CD4-positive, alpha-beta T cell (primary cell): ENCODE measurements at regions not wholly inside any gene's neighbourhood (a gene's known extent, or its start where the extent isn't known, plus 50 kb on each side); places are given as distances from the start of the nearest gene placed in this dataset.

ENCODE experiments used
- ATAC-seq: fragments of 200-7000 bp; cut with Tn5 transposase; one replicate; pipeline ENCODE4 v1.10.0; 2022; ENCODE audit warnings: mild to moderate bottlenecking; ENCODE audit not compliant: poor library complexity
- CTCF ChIA-PET: fragments of 350-600 bp; sonication (Branson Sonifier 250); formaldehyde crosslinking; loops from one replicate; lab custom pipeline; 2021; ENCODE audit warnings: antibody characterized with exemption, inconsistent platforms; lab: Charles Lee
- POLR2A ChIA-PET: fragments of 350-600 bp; sonication (Branson Sonifier 250); formaldehyde crosslinking; loops from one replicate; lab custom pipeline; 2021; ENCODE audit warnings: antibody characterized with exemption, inconsistent platforms; lab: Charles Lee
- DNase-seq, 14 experiments: peaks; one replicate each; pipeline ENCODE4 v3.0.0-alpha.2; 2013 to 2020; ENCODE audit warnings: mixed read lengths in 2 of 14
- H3K27ac ChIP-seq, 2 donors: one replicate each; pipeline versions ENCODE4 v1.5.1 to v1.7.0; 2013; ENCODE audit warnings: low read length in 2 of 2, low read depth in 1 of 2, mild to moderate bottlenecking in 1 of 2
- H3K27me3 ChIP-seq, 2 experiments: 1 replicate in 1 of 2; 2 replicates in 1 of 2; pipeline versions ENCODE4 v1.6.1 to v1.7.0; 2013; ENCODE audit warnings: low read length in 2 of 2, control low read depth in 1 of 2, mild to moderate bottlenecking in 1 of 2, moderate library complexity in 1 of 2; ENCODE audit not compliant: insufficient read depth in 2 of 2, control insufficient read depth in 1 of 2
- H3K36me3 ChIP-seq: one replicate; pipeline ENCODE4 v1.6.1; 2013; ENCODE audit warnings: low read length, control low read depth; ENCODE audit not compliant: insufficient read depth
- H3K4me1 ChIP-seq: one replicate; pipeline ENCODE4 v1.6.1; 2013; ENCODE audit warnings: low read length, control low read depth; ENCODE audit not compliant: insufficient read depth
- H3K4me3 ChIP-seq: one replicate; pipeline ENCODE4 v1.5.1; 2013; ENCODE audit warnings: mild to moderate bottlenecking, low read length, moderate library complexity
- H3K9me3 ChIP-seq, 2 experiments: 1 replicate in 1 of 2; 2 replicates in 1 of 2; pipeline versions ENCODE4 v1.6.1 to v1.7.0; 2013; ENCODE audit warnings: low read length in 2 of 2, mild to moderate bottlenecking in 2 of 2, control low read depth in 1 of 2, moderate library complexity in 1 of 2; ENCODE audit not compliant: control insufficient read depth in 1 of 2, insufficient read depth in 1 of 2
- H3K27ac Mint-ChIP-seq: one replicate; pipeline ENCODE4 v1.8.0; 2020; ENCODE audit warnings: mixed read lengths
- H3K27me3 Mint-ChIP-seq: one replicate; pipeline ENCODE4 v1.8.0; 2021; ENCODE audit warnings: mixed read lengths
- H3K36me3 Mint-ChIP-seq: one replicate; pipeline ENCODE4 v1.8.0; 2021; ENCODE audit warnings: low read depth, mixed read lengths
- H3K4me1 Mint-ChIP-seq: one replicate; pipeline ENCODE4 v1.8.0; 2021; ENCODE audit warnings: low read depth, mixed read lengths
- H3K4me3 Mint-ChIP-seq: one replicate; pipeline ENCODE4 v1.8.0; 2020; ENCODE audit warnings: mild to moderate bottlenecking, mixed read lengths
- H3K9me3 Mint-ChIP-seq: one replicate; pipeline ENCODE4 v1.8.0; 2020; ENCODE audit warnings: mixed read lengths
- intact Hi-C, 2 experiments: fragments of 100-400 bp; cut with DNase I in 1 of 2; cut with micrococcal nuclease in 1 of 2; formaldehyde crosslinking; loops; one replicate each; pipeline versions ENCODE4 v1.15.1 to v1.9.0; 2023 to 2025; cut with DNase I, micrococcal nuclease
- TF ChIP-seq, protein P1 (sequence below): fragments of 200-600 bp; IDR thresholded peaks from one replicate; pipeline ENCODE4 v1.8.0; 2022; ENCODE audit warnings: antibody characterized with exemption, mild to moderate bottlenecking

GRCh38 chr11:106280036-106280435 lies 202.6 kb downstream of the AASDHPPT start:
- TF ChIP-seq, protein P1, sequence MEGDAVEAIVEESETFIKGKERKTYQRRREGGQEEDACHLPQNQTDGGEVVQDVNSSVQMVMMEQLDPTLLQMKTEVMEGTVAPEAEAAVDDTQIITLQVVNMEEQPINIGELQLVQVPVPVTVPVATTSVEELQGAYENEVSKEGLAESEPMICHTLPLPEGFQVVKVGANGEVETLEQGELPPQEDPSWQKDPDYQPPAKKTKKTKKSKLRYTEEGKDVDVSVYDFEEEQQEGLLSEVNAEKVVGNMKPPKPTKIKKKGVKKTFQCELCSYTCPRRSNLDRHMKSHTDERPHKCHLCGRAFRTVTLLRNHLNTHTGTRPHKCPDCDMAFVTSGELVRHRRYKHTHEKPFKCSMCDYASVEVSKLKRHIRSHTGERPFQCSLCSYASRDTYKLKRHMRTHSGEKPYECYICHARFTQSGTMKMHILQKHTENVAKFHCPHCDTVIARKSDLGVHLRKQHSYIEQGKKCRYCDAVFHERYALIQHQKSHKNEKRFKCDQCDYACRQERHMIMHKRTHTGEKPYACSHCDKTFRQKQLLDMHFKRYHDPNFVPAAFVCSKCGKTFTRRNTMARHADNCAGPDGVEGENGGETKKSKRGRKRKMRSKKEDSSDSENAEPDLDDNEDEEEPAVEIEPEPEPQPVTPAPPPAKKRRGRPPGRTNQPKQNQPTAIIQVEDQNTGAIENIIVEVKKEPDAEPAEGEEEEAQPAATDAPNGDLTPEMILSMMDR: no peak
- Mint-ChIP-seq H3K27me3 (no peaks in the 10 kb centered on the region), H3K4me3 (no peak overlapping the region), H3K4me1 (no peaks in the 10 kb centered on the region), H3K27ac (no peak overlapping the region), H3K9me3 (peaks cover 2% of the 10 kb centered on the region), H3K36me3 (no peaks in the 10 kb centered on the region)
- H3K4me3 ChIP-seq: no peak overlapping the region
- no peaks in the 10 kb centered on the region for H3K4me1 ChIP-seq
- no peak overlapping the region for H3K27ac ChIP-seq
- H3K9me3 ChIP-seq: peaks cover 0 to 5% of the 10 kb centered on the region in 2 experiments
- DNase-seq (no peak), ATAC-seq (no peak)
- intact Hi-C loops: no loop called here
- CTCF ChIA-PET: no interaction called here
- no peaks in the 10 kb centered on the region for H3K36me3 ChIP-seq
- no peaks in the 10 kb centered on the region for H3K27me3 ChIP-seq
- POLR2A ChIA-PET: no interaction called here

- intact Hi-C loops: no loop called here
- ChIA-PET CTCF (no interaction called here), POLR2A (no interaction called here)
- no peaks in the 10 kb centered on the region for H3K9me3 Mint-ChIP-seq
- Histone ChIP-seq H3K4me3 (no peak overlapping the region), H3K27me3 (no peaks in the 10 kb centered on the region), H3K4me1 (no peaks in the 10 kb centered on the region), H3K9me3 (peaks cover 0 to 5% of the 10 kb centered on the region in 2 experiments), H3K27ac (no peak overlapping the region), H3K36me3 (no peaks in the 10 kb centered on the region)
- H3K4me1 Mint-ChIP-seq: no peaks in the 10 kb centered on the region
- TF ChIP-seq, protein P1: no peak
- no peak for DNase-seq
- no peak overlapping the region for H3K4me3 Mint-ChIP-seq
- no peaks in the 10 kb centered on the region for H3K36me3 Mint-ChIP-seq
- no peak overlapping the region for H3K27ac Mint-ChIP-seq
- no peak for ATAC-seq
- H3K27me3 Mint-ChIP-seq: no peaks in the 10 kb centered on the region
Observed at GRCh38 chr11:106281455-106282173, 204.2 kb downstream of the AASDHPPT start.

DNA sequence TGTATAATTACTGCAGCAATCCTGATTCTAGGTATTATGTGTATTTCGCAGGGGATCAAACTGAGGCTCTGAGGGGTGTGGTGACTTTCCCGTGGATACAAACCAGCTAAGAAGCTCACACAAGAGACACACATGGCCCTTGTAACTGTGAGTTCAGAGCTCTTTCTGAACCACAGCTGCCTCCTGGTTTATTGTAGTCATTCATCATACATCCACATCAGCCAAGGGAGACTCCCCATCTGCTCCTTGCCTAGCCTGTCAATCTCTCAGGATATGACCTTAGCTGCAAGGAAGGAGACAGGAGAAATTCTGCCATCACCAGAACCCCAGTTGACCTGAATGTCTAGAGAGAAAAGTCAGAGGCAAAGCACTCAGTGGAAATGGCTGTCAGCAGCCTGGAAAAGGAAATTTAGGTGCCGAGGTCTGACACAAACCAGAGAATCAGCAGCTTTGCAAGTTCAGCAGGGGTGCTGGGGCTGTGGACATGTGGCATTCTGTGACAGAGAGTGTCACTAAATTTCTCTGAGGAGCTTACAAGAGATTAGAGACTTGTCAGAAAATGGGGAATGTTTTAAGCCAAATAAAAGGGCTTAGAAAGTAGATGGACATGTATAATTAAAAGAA lies 209.5 kb downstream of the AASDHPPT start:
- ChIA-PET POLR2A (no interaction called here), CTCF (no interaction called here)
- Histone ChIP-seq H3K4me1 (no peaks in the 10 kb centered on the region), H3K27ac (no peak overlapping the region), H3K36me3 (no peaks in the 10 kb centered on the region), H3K27me3 (no peaks in the 10 kb centered on the region), H3K9me3 (no peaks in the 10 kb centered on the region), H3K4me3 (no peak overlapping the region)
- Mint-ChIP-seq H3K4me3 (no peak overlapping the region), H3K36me3 (no peaks in the 10 kb centered on the region), H3K27me3 (no peaks in the 10 kb centered on the region), H3K9me3 (no peaks in the 10 kb centered on the region), H3K4me1 (no peaks in the 10 kb centered on the region), H3K27ac (no peak overlapping the region)
- DNase-seq: no peak
- intact Hi-C loops: no loop called here
- TF ChIP-seq, protein P1: no peak
- ATAC-seq: no peak
